Ishikawa (cell line): ENCODE measurements at regions not wholly inside any gene's neighbourhood (a gene's known extent, or its start where the extent isn't known, plus 50 kb on each side); places are given as distances from the start of the nearest gene placed in this dataset.

ENCODE experiments used
- CEBPB ChIP-seq: IDR thresholded peaks from 2 replicates; pipeline ENCODE4 v1.6.1; 2012
- CREB1 ChIP-seq: IDR thresholded peaks from 2 replicates; pipeline ENCODE4 v1.6.1; 2012; ENCODE audit warnings: low read depth
- EGR1 ChIP-seq: IDR thresholded peaks from 2 replicates; pipeline ENCODE4 v1.6.1; 2012
- EP300 ChIP-seq: IDR thresholded peaks from 2 replicates; pipeline ENCODE4 v1.6.1; 2012; ENCODE audit warnings: borderline replicate concordance
- FOXM1 ChIP-seq: IDR thresholded peaks from 2 replicates; pipeline ENCODE4 v1.6.1; 2012; ENCODE audit warnings: low read depth, borderline replicate concordance
- NFIC ChIP-seq: IDR thresholded peaks from 2 replicates; pipeline ENCODE4 v1.6.1; 2012
- RAD21 ChIP-seq: IDR thresholded peaks from 2 replicates; pipeline ENCODE4 v1.6.1; 2012; ENCODE audit warnings: low read depth
- TAF1 ChIP-seq: IDR thresholded peaks from 2 replicates; pipeline ENCODE4 v1.6.1; 2012; ENCODE audit warnings: low read depth, mild to moderate bottlenecking
- TCF12 ChIP-seq: IDR thresholded peaks from 2 replicates; pipeline ENCODE4 v1.6.1; 2012; ENCODE audit warnings: low read depth
- TEAD4 ChIP-seq: IDR thresholded peaks from 2 replicates; pipeline ENCODE4 v1.6.1; 2012
- USF1 ChIP-seq: IDR thresholded peaks from 2 replicates; pipeline ENCODE4 v1.6.1; 2012
- YY1 ChIP-seq: IDR thresholded peaks from 2 replicates; pipeline ENCODE4 v1.6.1; 2012; ENCODE audit warnings: low read depth
- ZBTB7A ChIP-seq: IDR thresholded peaks from 2 replicates; pipeline ENCODE4 v1.6.1; 2012; ENCODE audit warnings: low read depth
- TF ChIP-seq, protein P1 (sequence below): IDR thresholded peaks from 2 replicates; pipeline ENCODE4 v1.6.1; 2012; ENCODE audit warnings: low read depth, mild to moderate bottlenecking
- TF ChIP-seq, protein P2 (sequence below): IDR thresholded peaks from 2 replicates; pipeline ENCODE4 v1.6.1; 2012

GRCh38 chr1:30300669-30301068 lies 422.7 kb downstream of the MATN1 start:
- TF ChIP-seq FOXM1, result no peak
- TF ChIP-seq TCF12, result no peak
- no peak for TF ChIP-seq CEBPB
- no peak for TF ChIP-seq RAD21
- TF ChIP-seq EGR1, result no peak

DNA sequence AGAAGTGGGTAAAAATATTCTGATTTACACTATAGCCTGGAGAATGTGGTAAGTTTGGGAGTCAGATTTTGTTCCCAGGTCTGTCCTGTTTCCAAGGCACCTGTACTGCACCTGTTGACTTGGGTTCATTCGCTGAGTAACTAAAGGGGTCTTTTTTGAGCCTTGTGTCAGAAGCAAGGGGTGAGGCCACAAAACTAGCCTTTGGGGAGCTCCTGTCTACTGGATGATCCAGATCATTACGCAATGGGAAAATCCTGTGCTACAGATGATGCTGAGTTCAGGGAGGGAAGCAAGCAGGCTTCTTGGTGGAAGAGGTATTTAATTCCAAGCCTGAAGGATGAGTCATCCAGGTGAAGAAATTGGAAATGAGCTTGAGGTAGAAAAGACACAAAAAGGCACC lies 424.0 kb downstream of the MATN1 start:
- TF ChIP-seq CEBPB, result no peak
- no peak for TF ChIP-seq ZBTB7A
- TF ChIP-seq CREB1, result no peak
- TF ChIP-seq, protein P1, sequence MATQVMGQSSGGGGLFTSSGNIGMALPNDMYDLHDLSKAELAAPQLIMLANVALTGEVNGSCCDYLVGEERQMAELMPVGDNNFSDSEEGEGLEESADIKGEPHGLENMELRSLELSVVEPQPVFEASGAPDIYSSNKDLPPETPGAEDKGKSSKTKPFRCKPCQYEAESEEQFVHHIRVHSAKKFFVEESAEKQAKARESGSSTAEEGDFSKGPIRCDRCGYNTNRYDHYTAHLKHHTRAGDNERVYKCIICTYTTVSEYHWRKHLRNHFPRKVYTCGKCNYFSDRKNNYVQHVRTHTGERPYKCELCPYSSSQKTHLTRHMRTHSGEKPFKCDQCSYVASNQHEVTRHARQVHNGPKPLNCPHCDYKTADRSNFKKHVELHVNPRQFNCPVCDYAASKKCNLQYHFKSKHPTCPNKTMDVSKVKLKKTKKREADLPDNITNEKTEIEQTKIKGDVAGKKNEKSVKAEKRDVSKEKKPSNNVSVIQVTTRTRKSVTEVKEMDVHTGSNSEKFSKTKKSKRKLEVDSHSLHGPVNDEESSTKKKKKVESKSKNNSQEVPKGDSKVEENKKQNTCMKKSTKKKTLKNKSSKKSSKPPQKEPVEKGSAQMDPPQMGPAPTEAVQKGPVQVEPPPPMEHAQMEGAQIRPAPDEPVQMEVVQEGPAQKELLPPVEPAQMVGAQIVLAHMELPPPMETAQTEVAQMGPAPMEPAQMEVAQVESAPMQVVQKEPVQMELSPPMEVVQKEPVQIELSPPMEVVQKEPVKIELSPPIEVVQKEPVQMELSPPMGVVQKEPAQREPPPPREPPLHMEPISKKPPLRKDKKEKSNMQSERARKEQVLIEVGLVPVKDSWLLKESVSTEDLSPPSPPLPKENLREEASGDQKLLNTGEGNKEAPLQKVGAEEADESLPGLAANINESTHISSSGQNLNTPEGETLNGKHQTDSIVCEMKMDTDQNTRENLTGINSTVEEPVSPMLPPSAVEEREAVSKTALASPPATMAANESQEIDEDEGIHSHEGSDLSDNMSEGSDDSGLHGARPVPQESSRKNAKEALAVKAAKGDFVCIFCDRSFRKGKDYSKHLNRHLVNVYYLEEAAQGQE, result no peak
- TF ChIP-seq TEAD4, result no peak
- TF ChIP-seq USF1, result no peak
- TF ChIP-seq EGR1, result no peak
- TF ChIP-seq, protein P2, sequence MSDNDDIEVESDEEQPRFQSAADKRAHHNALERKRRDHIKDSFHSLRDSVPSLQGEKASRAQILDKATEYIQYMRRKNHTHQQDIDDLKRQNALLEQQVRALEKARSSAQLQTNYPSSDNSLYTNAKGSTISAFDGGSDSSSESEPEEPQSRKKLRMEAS, result no peak
- TF ChIP-seq TCF12, result no peak
- TF ChIP-seq TAF1, result no peak
- no peak for TF ChIP-seq FOXM1
- TF ChIP-seq NFIC, result no peak
- TF ChIP-seq EP300, result no peak
- TF ChIP-seq YY1, result no peak
- TF ChIP-seq RAD21, result no peak

DNA sequence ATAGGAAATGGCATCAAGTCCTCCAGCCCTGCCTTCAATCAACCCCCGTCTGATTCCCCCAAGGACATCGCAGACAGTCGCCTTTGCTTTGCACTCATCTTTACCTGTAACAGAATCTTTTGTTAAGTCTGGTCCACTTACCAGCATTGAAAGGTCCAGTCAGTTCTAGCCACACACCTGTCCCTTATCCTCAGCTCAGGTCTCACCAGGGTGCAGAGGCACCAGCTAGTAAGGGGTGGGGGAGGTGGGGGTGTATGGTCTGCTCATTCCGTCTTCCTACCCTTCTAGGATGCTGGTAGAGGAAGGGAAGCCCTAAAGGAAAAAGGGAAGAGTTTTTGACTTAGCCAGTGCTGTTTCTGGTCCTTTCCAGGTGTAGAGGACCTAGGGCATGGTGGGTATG lies 427.7 kb downstream of the MATN1 start:
- TF ChIP-seq TEAD4 (no peak), NFIC (no peak), FOXM1 (no peak), TAF1 (no peak), TCF12 (no peak), USF1 (no peak), CREB1 (no peak), EP300 (no peak), YY1 (no peak), ZBTB7A (no peak), CEBPB (no peak), EGR1 (no peak), RAD21 (no peak)
- TF ChIP-seq, protein P2, result no peak
- TF ChIP-seq, protein P1, result no peak

GRCh38 chr1:30295266-30295665 lies 428.1 kb downstream of the MATN1 start:
- TF ChIP-seq YY1 (no peak), TCF12 (no peak), TAF1 (no peak), EGR1 (no peak), USF1 (no peak), EP300 (no peak)

GRCh38 chr1:30294508-30294907 lies 428.9 kb downstream of the MATN1 start:
- TF ChIP-seq ZBTB7A (no peak), FOXM1 (no peak), EGR1 (no peak), YY1 (no peak), TCF12 (no peak), CEBPB (no peak), NFIC (no peak), EP300 (no peak), TEAD4 (no peak), RAD21 (no peak), CREB1 (no peak), TAF1 (no peak), USF1 (no peak)
- TF ChIP-seq, protein P2, result no peak
- TF ChIP-seq, protein P1, result no peak
